Muscle layer of duodenum (tissue), 2 donors: ENCODE measurements at regions not wholly inside any gene's neighbourhood (a gene's known extent, or its start where the extent isn't known, plus 50 kb on each side); places are given as distances from the start of the nearest gene placed in this dataset.
"Not testable (repeated sequence)": the region's sequence is repeated elsewhere in the genome, so short reads cannot be mapped to it uniquely, and the experiment has no call there.

Source experiments
- H3K27ac ChIP-seq: one replicate; pipeline ENCODE4 v1.7.0; 2013; ENCODE audit warnings: mild to moderate bottlenecking, low read length
- H3K27me3 ChIP-seq: one replicate; pipeline ENCODE4 v1.7.0; 2013; ENCODE audit warnings: low read depth, mild to moderate bottlenecking, control low read depth, low read length
- H3K36me3 ChIP-seq, 2 donors: one replicate each; pipeline ENCODE4 v1.7.0; 2013; ENCODE audit warnings: low read length in 2 of 2, control low read depth in 1 of 2, mild to moderate bottlenecking in 1 of 2; ENCODE audit not compliant: insufficient read depth in 2 of 2, control insufficient read depth in 1 of 2
- H3K4me1 ChIP-seq, 2 donors: one replicate each; pipeline ENCODE4 v1.7.0; 2013; ENCODE audit warnings: low read length in 2 of 2, mild to moderate bottlenecking in 2 of 2, control low read depth in 1 of 2, moderate library complexity in 1 of 2; ENCODE audit not compliant: insufficient read depth in 2 of 2, control insufficient read depth in 1 of 2
- H3K4me3 ChIP-seq, 2 donors: one replicate each; pipeline ENCODE4 v1.7.0; 2013; ENCODE audit warnings: low read length in 2 of 2, low read depth in 1 of 2, mild to moderate bottlenecking in 1 of 2
- H3K9me3 ChIP-seq, 2 donors: one replicate each; pipeline ENCODE4 v1.7.0; 2013; ENCODE audit warnings: low read length in 2 of 2, control low read depth in 1 of 2, mild to moderate bottlenecking in 1 of 2; ENCODE audit not compliant: control insufficient read depth in 1 of 2
- donor health status: healthy.

- Histone ChIP-seq H3K36me3 (no peaks in the 10 kb centered on the region), H3K9me3 (no peaks in the 10 kb centered on the region), H3K4me3 (no peak overlapping the region), H3K4me1 (no peaks in the 10 kb centered on the region), H3K27me3 (no peaks in the 10 kb centered on the region), H3K27ac (no peak overlapping the region)
These were observed 2009.3 kb upstream of the CELF4 start for GRCh38 chr18:39574897-39575296.

- Histone ChIP-seq H3K27ac (no peak overlapping the region), H3K9me3 (no peaks in the 10 kb centered on the region), H3K27me3 (no peaks in the 10 kb centered on the region), H3K4me1 (no peaks in the 10 kb centered on the region), H3K36me3 (no peaks in the 10 kb centered on the region), H3K4me3 (no peak overlapping the region)
These were observed 2005.9 kb upstream of the CELF4 start for GRCh38 chr18:39571511-39571910.

- not testable (repeated sequence) for H3K27me3 ChIP-seq
These were observed 2000.1 kb upstream of the CELF4 start for GRCh38 chr18:39565551-39566230.

GRCh38 chr18:39564716-39565115 lies 1999.1 kb upstream of the CELF4 start:
- H3K4me1 ChIP-seq, result no peaks in the 10 kb centered on the region
- no peaks in the 10 kb centered on the region for H3K36me3 ChIP-seq
- no peaks in the 10 kb centered on the region for H3K9me3 ChIP-seq
- H3K27me3 ChIP-seq, result no peaks in the 10 kb centered on the region
- H3K27ac ChIP-seq, result no peak overlapping the region
- H3K4me3 ChIP-seq, result no peak overlapping the region

More at GRCh38 chr18:39565551-39566230, 2000.1 kb upstream of the CELF4 start:
- not testable (repeated sequence) for H3K9me3 ChIP-seq, H3K4me1 ChIP-seq, H3K27ac ChIP-seq, H3K4me3 ChIP-seq, H3K36me3 ChIP-seq

- Histone ChIP-seq H3K27ac (no peak overlapping the region), H3K9me3 (no peaks in the 10 kb centered on the region), H3K27me3 (no peaks in the 10 kb centered on the region), H3K4me1 (no peaks in the 10 kb centered on the region), H3K4me3 (no peak overlapping the region), H3K36me3 (no peaks in the 10 kb centered on the region)
These were observed 1995.5 kb upstream of the CELF4 start for GRCh38 chr18:39561126-39561525.

- no peak overlapping the region for H3K27ac ChIP-seq
- no peaks in the 10 kb centered on the region for H3K4me1 ChIP-seq
- no peaks in the 10 kb centered on the region for H3K36me3 ChIP-seq
- no peaks in the 10 kb centered on the region for H3K9me3 ChIP-seq
- H3K27me3 ChIP-seq, result no peaks in the 10 kb centered on the region
- H3K4me3 ChIP-seq, result no peak overlapping the region
These were observed 1993.1 kb upstream of the CELF4 start for GRCh38 chr18:39558658-39559057.

- no peak overlapping the region for H3K27ac ChIP-seq
- no peaks in the 10 kb centered on the region for H3K4me1 ChIP-seq
- H3K9me3 ChIP-seq, result peaks cover 0 to 3% of the 10 kb centered on the region in 2 donors
- no peaks in the 10 kb centered on the region for H3K27me3 ChIP-seq
- no peaks in the 10 kb centered on the region for H3K36me3 ChIP-seq
- no peak overlapping the region for H3K4me3 ChIP-seq
These were observed 1989.9 kb upstream of the CELF4 start for GRCh38 chr18:39555496-39555895.

- Histone ChIP-seq H3K27ac (no peak overlapping the region), H3K27me3 (no peaks in the 10 kb centered on the region), H3K4me3 (no peak overlapping the region), H3K9me3 (peaks cover 0 to 3% of the 10 kb centered on the region in 2 donors), H3K4me1 (no peaks in the 10 kb centered on the region), H3K36me3 (no peaks in the 10 kb centered on the region)
These were observed 1985.1 kb upstream of the CELF4 start for GRCh38 chr18:39550701-39551100.

- no peak overlapping the region for H3K27ac ChIP-seq
- no peak overlapping the region for H3K4me3 ChIP-seq
- no peaks in the 10 kb centered on the region for H3K36me3 ChIP-seq
- H3K27me3 ChIP-seq, result no peaks in the 10 kb centered on the region
- no peaks in the 10 kb centered on the region for H3K4me1 ChIP-seq
- H3K9me3 ChIP-seq, result peaks cover 0 to 3% of the 10 kb centered on the region in 2 donors
These were observed 1983.5 kb upstream of the CELF4 start for GRCh38 chr18:39549144-39549543.

GRCh38 chr18:39531659-39532058 lies 1966.1 kb upstream of the CELF4 start:
- no peaks in the 10 kb centered on the region for H3K4me1 ChIP-seq
- H3K27me3 ChIP-seq, result no peaks in the 10 kb centered on the region
- no peak overlapping the region for H3K27ac ChIP-seq
- H3K9me3 ChIP-seq, result no peaks in the 10 kb centered on the region
- H3K4me3 ChIP-seq, result no peak overlapping the region
- H3K36me3 ChIP-seq, result no peaks in the 10 kb centered on the region

- no peaks in the 10 kb centered on the region for H3K4me1 ChIP-seq
- H3K4me3 ChIP-seq, result no peak overlapping the region
- H3K27me3 ChIP-seq, result no peaks in the 10 kb centered on the region
- H3K27ac ChIP-seq, result no peak overlapping the region
- H3K36me3 ChIP-seq, result no peaks in the 10 kb centered on the region
- H3K9me3 ChIP-seq, result no peaks in the 10 kb centered on the region
These were observed 1963.8 kb upstream of the CELF4 start for GRCh38 chr18:39529358-39529757.

- Histone ChIP-seq H3K27ac (no peak overlapping the region), H3K27me3 (no peaks in the 10 kb centered on the region), H3K4me1 (no peaks in the 10 kb centered on the region), H3K4me3 (no peak overlapping the region), H3K9me3 (no peaks in the 10 kb centered on the region), H3K36me3 (no peaks in the 10 kb centered on the region)
These were observed 1961.9 kb upstream of the CELF4 start for GRCh38 chr18:39527465-39527864.
